ENCODE measurements at regions not wholly inside any gene's neighbourhood (a gene's known extent, or its start where the extent isn't known, plus 50 kb on each side); places are given as distances from the start of the nearest gene placed in this dataset.

GRCh38 chr2:168338803-168339437 is 91.5 kb upstream of the STK39 start:
- ChIA-PET RAD21 (ENCODE audit: unreplicated experiment) (interaction anchor here (0.5 kb wide), 1 partner anchor 204 kb away, joined by 3 read pairs; no protein-coding TSS in a partner anchor), POLR2A (no interaction called here), CTCF (no interaction called here), SMC1A (ENCODE audit: uncharacterized antibody, unreplicated experiment) (interaction anchor here (0.5 kb wide), 1 partner anchor 374 kb away, joined by 3 read pairs; no protein-coding TSS in a partner anchor)
- WGBS (ENCODE audit: insufficient coverage, insufficient replicate concordance, low lambda C conversion rate, missing lambda C conversion rate), result 38% methylated on average over 1 of the region's 1 CpG
- Histone ChIP-seq H3K27ac (ENCODE audit: control insufficient read depth, insufficient read depth) (no peak overlapping the region), H3K9me3 (replicated peaks; ENCODE audit: control insufficient read depth, insufficient read depth, low read length) (peaks cover 1% of the 10 kb centered on the region; the same call in 1 of the 3 replicates), H3K4me2 (ENCODE audit: control insufficient read depth, insufficient read depth) (no peak overlapping the region), H3K27me3 (replicated peaks in 1 of 2; ENCODE audit: control insufficient read depth in 2 of 2, insufficient read depth in 2 of 2, low read length in 1 of 2) (peaks cover 0 to 12% of the 10 kb centered on the region in 2 experiments; a peak in 1 of 4 replicates), H4K20me1 (ENCODE audit: control insufficient read depth, insufficient read depth) (no peaks in the 10 kb centered on the region), H3K36me3 (ENCODE audit: control insufficient read depth in 2 of 2, insufficient read depth in 2 of 2, low read length in 1 of 2) (no peaks in the 10 kb centered on the region), H2AFZ (ENCODE audit: control insufficient read depth, low read depth, low read length) (no peak overlapping the region), H3K79me2 (ENCODE audit: control insufficient read depth, insufficient read depth, low read length) (no peaks in the 10 kb centered on the region), H3K9ac (ENCODE audit: control insufficient read depth, insufficient read depth, low read length) (no peak overlapping the region), H3K4me3 (no peak overlapping the region), H3K4me1 (ENCODE audit: control insufficient read depth, insufficient read depth, low read length) (no peaks in the 10 kb centered on the region)
- DNase-seq (ENCODE audit: low read depth, low spot score), result no peak
- no TSS peak for BruUV-seq (replicated peaks)
- intact Hi-C loops (cut with micrococcal nuclease; ENCODE audit: unreplicated experiment), result loop anchor here (5.0 kb wide), 1 partner anchor 177 kb away; no protein-coding TSS in a partner anchor
- ATAC-seq, result no peak
- no peak for FAIRE-seq
- in situ Hi-C loops (cut with MboI), result no loop called here
- no peak for TF ChIP-seq ZNF384 (IDR thresholded peaks at IDR 0.05; ENCODE audit: borderline replicate concordance, low read depth, low read length)
- no peak for TF ChIP-seq CEBPB (IDR thresholded peaks at IDR 0.05; ENCODE audit: borderline replicate concordance in 1 of 2, low read depth in 2 of 2, low read length in 2 of 2)
- TF ChIP-seq ATF2 (IDR thresholded peaks at IDR 0.05; ENCODE audit: low read length), result no peak
- no peak for TF ChIP-seq USF2 (IDR thresholded peaks at IDR 0.05; ENCODE audit: borderline replicate concordance, low read depth, low read length)
- no peak for TF ChIP-seq POU2F2 (IDR thresholded peaks at IDR 0.05; ENCODE audit: borderline replicate concordance, low read depth, low read length)
- no peak for TF ChIP-seq ETV6 (conservative IDR thresholded peaks at IDR 0.05 in 1 of 2, IDR thresholded peaks at IDR 0.05 in 1 of 2; ENCODE audit: borderline replicate concordance in 1 of 2, low read depth in 1 of 2)
